ENCODE measurements at regions not wholly inside any gene's neighbourhood (a gene's known extent, or its start where the extent isn't known, plus 50 kb on each side); places are given as distances from the start of the nearest gene placed in this dataset.

GRCh38 chr12:58767496-58767895, 152.8 kb downstream of the LRIG3 start:
- no peak for DNase-seq (ENCODE audit: extremely low spot score, unreplicated experiment)
- H3K4me3 Mint-ChIP-seq (ENCODE audit: unreplicated experiment) = no peak overlapping the region
- H3K36me3 Mint-ChIP-seq (ENCODE audit: unreplicated experiment) = peaks cover 14% of the 10 kb centered on the region
- no peaks in the 10 kb centered on the region for H3K27me3 Mint-ChIP-seq (ENCODE audit: unreplicated experiment)
- no peak for TF ChIP-seq CTCF (IDR thresholded peaks at IDR 0.05)
- H3K27ac Mint-ChIP-seq (ENCODE audit: unreplicated experiment) = no peak overlapping the region
- H3K4me1 Mint-ChIP-seq (ENCODE audit: unreplicated experiment) = peaks cover 34% of the 10 kb centered on the region
- H3K9me3 Mint-ChIP-seq (ENCODE audit: unreplicated experiment) = peaks cover 15% of the 10 kb centered on the region

GRCh38 chr12:58773986-58774385, 146.3 kb downstream of the LRIG3 start:
- DNase-seq (ENCODE audit: extremely low spot score, unreplicated experiment) = no peak
- Mint-ChIP-seq H3K27ac (ENCODE audit: unreplicated experiment) (no peak overlapping the region), H3K9me3 (ENCODE audit: unreplicated experiment) (peaks cover 16% of the 10 kb centered on the region), H3K4me1 (ENCODE audit: unreplicated experiment) (peaks cover 21% of the 10 kb centered on the region), H3K4me3 (ENCODE audit: unreplicated experiment) (no peak overlapping the region), H3K36me3 (ENCODE audit: unreplicated experiment) (peaks cover 10% of the 10 kb centered on the region), H3K27me3 (ENCODE audit: unreplicated experiment) (no peaks in the 10 kb centered on the region)
- TF ChIP-seq CTCF (IDR thresholded peaks at IDR 0.05) = no peak

DNA sequence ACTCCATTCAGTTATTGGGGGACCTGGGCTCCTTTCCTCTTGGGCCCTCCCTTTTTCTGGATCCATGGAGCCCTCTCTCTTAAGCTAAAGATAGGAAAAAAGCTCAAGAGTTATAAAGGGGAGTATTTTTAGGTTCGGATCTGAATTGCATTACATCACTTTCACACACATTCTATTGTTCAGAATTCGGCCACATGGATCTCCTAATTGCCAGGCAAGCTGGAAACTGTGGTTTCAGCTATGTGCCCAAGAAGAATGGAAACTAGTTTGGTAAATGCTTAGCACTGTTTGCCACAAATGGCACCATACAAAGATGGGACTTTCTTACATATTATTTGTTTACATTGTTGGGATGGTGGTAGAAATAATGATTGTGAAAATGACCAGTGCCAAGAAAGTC, 145.6 kb downstream of the LRIG3 start:
- no peak for TF ChIP-seq CTCF (IDR thresholded peaks at IDR 0.05)
- DNase-seq (ENCODE audit: extremely low spot score, unreplicated experiment) = no peak
- H3K4me3 Mint-ChIP-seq (ENCODE audit: unreplicated experiment) = no peak overlapping the region
- H3K27ac Mint-ChIP-seq (ENCODE audit: unreplicated experiment) = no peak overlapping the region
- H3K9me3 Mint-ChIP-seq (ENCODE audit: unreplicated experiment) = peaks cover 8% of the 10 kb centered on the region
- H3K4me1 Mint-ChIP-seq (ENCODE audit: unreplicated experiment) = peaks cover 21% of the 10 kb centered on the region
- peaks cover 8% of the 10 kb centered on the region for H3K36me3 Mint-ChIP-seq (ENCODE audit: unreplicated experiment)
- no peaks in the 10 kb centered on the region for H3K27me3 Mint-ChIP-seq (ENCODE audit: unreplicated experiment)

DNA sequence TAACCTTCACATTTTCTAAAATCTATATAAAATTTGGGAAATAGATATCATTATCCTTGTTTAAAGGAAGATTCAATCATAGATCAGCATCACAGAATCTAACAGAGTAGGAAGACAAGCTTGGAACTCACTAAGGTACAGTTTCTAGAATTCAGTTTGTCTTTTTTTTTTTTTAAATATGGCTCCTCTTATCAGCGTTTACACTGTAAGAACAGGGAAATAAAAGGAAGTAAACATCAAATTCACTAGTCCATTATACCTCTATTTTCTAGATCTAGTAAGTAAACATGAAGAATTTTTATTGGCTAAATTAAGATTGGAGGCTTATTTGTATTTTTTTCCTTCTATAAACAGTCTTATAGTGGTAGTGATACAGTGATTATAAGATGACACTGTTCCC, 144.9 kb downstream of the LRIG3 start:
- no peak overlapping the region for H3K4me3 Mint-ChIP-seq (ENCODE audit: unreplicated experiment)
- TF ChIP-seq CTCF (IDR thresholded peaks at IDR 0.05) = no peak
- no peaks in the 10 kb centered on the region for H3K27me3 Mint-ChIP-seq (ENCODE audit: unreplicated experiment)
- H3K36me3 Mint-ChIP-seq (ENCODE audit: unreplicated experiment) = peaks cover 8% of the 10 kb centered on the region
- no peak overlapping the region for H3K27ac Mint-ChIP-seq (ENCODE audit: unreplicated experiment)
- no peak for DNase-seq (ENCODE audit: extremely low spot score, unreplicated experiment)
- peaks cover 7% of the 10 kb centered on the region for H3K9me3 Mint-ChIP-seq (ENCODE audit: unreplicated experiment)
- H3K4me1 Mint-ChIP-seq (ENCODE audit: unreplicated experiment) = peaks cover 21% of the 10 kb centered on the region

DNA sequence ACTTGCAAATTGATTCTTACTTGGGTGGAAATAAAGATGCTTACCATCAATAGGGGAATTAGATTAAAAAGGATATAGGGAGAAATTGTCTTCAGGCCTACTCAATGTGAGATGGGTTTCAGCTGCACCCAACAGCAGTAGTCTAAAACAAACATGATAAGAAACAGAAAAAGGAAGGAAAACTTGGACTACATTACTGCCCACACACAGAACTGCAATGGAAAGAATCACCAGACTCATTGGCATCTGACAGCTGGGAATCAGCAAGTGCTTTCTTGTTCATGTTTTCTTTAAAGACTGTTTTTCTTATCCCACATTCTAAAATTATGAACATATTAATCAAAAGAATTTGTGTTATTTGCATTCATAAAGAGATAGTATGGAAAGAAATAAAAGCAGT, 144.2 kb downstream of the LRIG3 start:
- TF ChIP-seq CTCF (IDR thresholded peaks at IDR 0.05) = no peak
- no peak overlapping the region for H3K4me3 Mint-ChIP-seq (ENCODE audit: unreplicated experiment)
- peak overlapping the region; percentile 67 for H3K27ac Mint-ChIP-seq (ENCODE audit: unreplicated experiment)
- peaks cover 8% of the 10 kb centered on the region for H3K36me3 Mint-ChIP-seq (ENCODE audit: unreplicated experiment)
- no peaks in the 10 kb centered on the region for H3K27me3 Mint-ChIP-seq (ENCODE audit: unreplicated experiment)
- no peak for DNase-seq (ENCODE audit: extremely low spot score, unreplicated experiment)
- H3K4me1 Mint-ChIP-seq (ENCODE audit: unreplicated experiment) = peaks cover 21% of the 10 kb centered on the region
- peaks cover 7% of the 10 kb centered on the region for H3K9me3 Mint-ChIP-seq (ENCODE audit: unreplicated experiment)

All from osteocyte (in vitro differentiated cells).